Transverse colon (tissue), 4 donors: ENCODE measurements at regions not wholly inside any gene's neighbourhood (a gene's known extent, or its start where the extent isn't known, plus 50 kb on each side); places are given as distances from the start of the nearest gene placed in this dataset.

ENCODE experiments used
- CTCF ChIP-seq, 5 experiments: fragments of 200-600 bp in 3 of 5; fragments of 450-650 bp in 2 of 5; sonication (generic) in 3 of 5; IDR thresholded peaks; 1 replicate in 2 of 5; 2 replicates in 3 of 5; pipeline ENCODE4 v1.5.1; 2016 to 2017; ENCODE audit warnings: antibody characterized with exemption in 5 of 5, inconsistent platforms in 3 of 5, mild to moderate bottlenecking in 2 of 5, moderate library complexity in 1 of 5
- POLR2A ChIP-seq: fragments of 450-650 bp; IDR thresholded peaks from one replicate; pipeline ENCODE4 v1.6.1; 2016; ENCODE audit warnings: antibody characterized with exemption, mild to moderate bottlenecking, moderate library complexity
- POLR2AphosphoS5 ChIP-seq, 3 donors: sonication (generic); formaldehyde crosslinking; IDR thresholded peaks; one replicate each; pipeline ENCODE4 v1.6.1; 2016; ENCODE audit warnings: antibody characterized with exemption in 3 of 3

- TF ChIP-seq CTCF (IDR thresholded peaks at IDR 0.05): no peak
- no peak for TF ChIP-seq POLR2A
- TF ChIP-seq POLR2AphosphoS5 (IDR thresholded peaks at IDR 0.05): no peak
Measured at GRCh38 chr10:90614631-90615030, 243.2 kb downstream of the HTR7 start.
